D721Med (cell line): ENCODE measurements at regions not wholly inside any gene's neighbourhood (a gene's known extent, or its start where the extent isn't known, plus 50 kb on each side); places are given as distances from the start of the nearest gene placed in this dataset.

Experiments
- DNase-seq: peaks from one replicate; pipeline ENCODE4 v3.0.0; 2011; ENCODE audit warnings: low spot score; ENCODE audit not compliant: insufficient read length
- FAIRE-seq: peaks from 2 replicates; lab custom pipeline; 2011; peaks lifted over from hg19 to GRCh38; lab: Jason Lieb, UNC
- CTCF ChIP-seq: IDR thresholded peaks from 2 replicates; pipeline ENCODE4 v1.5.1; 2012; ENCODE audit warnings: mild to moderate bottlenecking, control low read depth; ENCODE audit not compliant: insufficient read depth; ENCODE audit errors: missing control alignments

- no peak for TF ChIP-seq CTCF
- no peak for FAIRE-seq
- DNase-seq: no peak
Measured at GRCh38 chr6:156582509-156582992, 194.6 kb upstream of the ARID1B start.

GRCh38 chr6:156579564-156579963, 197.6 kb upstream of the ARID1B start:
- TF ChIP-seq CTCF: no peak
- FAIRE-seq (no peak), DNase-seq (no peak)

GRCh38 chr6:156577749-156578148, 199.4 kb upstream of the ARID1B start:
- FAIRE-seq (no peak), DNase-seq (no peak)
- no peak for TF ChIP-seq CTCF

- no peak for TF ChIP-seq CTCF
- no peak for FAIRE-seq
- no peak for DNase-seq
Measured at GRCh38 chr6:156575361-156575760, 201.8 kb upstream of the ARID1B start.

- no peak for FAIRE-seq
- no peak for TF ChIP-seq CTCF
- no peak for DNase-seq
Measured at GRCh38 chr6:156564807-156565149, 212.4 kb upstream of the ARID1B start.

GRCh38 chr6:156564127-156564806, 212.9 kb upstream of the ARID1B start:
- no peak for FAIRE-seq
- TF ChIP-seq CTCF: peak; percentile 85
- peak; percentile 74 for DNase-seq

- no peak for DNase-seq
- no peak for TF ChIP-seq CTCF
- no peak for FAIRE-seq
Measured at GRCh38 chr6:156563714-156564113, 213.5 kb upstream of the ARID1B start.
